Liver (tissue), 8 donors: ENCODE measurements at regions not wholly inside any gene's neighbourhood (a gene's known extent, or its start where the extent isn't known, plus 50 kb on each side); places are given as distances from the start of the nearest gene placed in this dataset.

ENCODE experiments used
- DNase-seq: peaks from one replicate; pipeline ENCODE4 v3.0.0-alpha.2; 2017; ENCODE audit warnings: low spot score
- H3K27ac ChIP-seq, 2 donors: one replicate each; pipeline ENCODE4 v1.7.0; 2013; ENCODE audit warnings: inconsistent platforms in 2 of 2, low read length in 2 of 2, control low read depth in 1 of 2, low read depth in 1 of 2, mild to moderate bottlenecking in 1 of 2
- H3K27me3 ChIP-seq, 4 donors: one replicate each; pipeline versions ENCODE4 v1.6.1 to v1.7.0; 2013; ENCODE audit warnings: low read length in 3 of 4, inconsistent platforms in 1 of 4, mild to moderate bottlenecking in 1 of 4, moderate library complexity in 1 of 4; ENCODE audit not compliant: control insufficient read depth in 4 of 4, insufficient read depth in 4 of 4
- H3K36me3 ChIP-seq, 4 donors: one replicate each; pipeline versions ENCODE4 v1.6.1 to v1.7.0; 2013; ENCODE audit warnings: low read length in 3 of 4, mild to moderate bottlenecking in 3 of 4, low read depth in 1 of 4, moderate library complexity in 1 of 4; ENCODE audit not compliant: control insufficient read depth in 4 of 4, insufficient read depth in 3 of 4
- H3K4me1 ChIP-seq, 4 donors: one replicate each; pipeline versions ENCODE4 v1.6.1 to v1.7.0; 2013; ENCODE audit warnings: low read length in 3 of 4, mild to moderate bottlenecking in 3 of 4, moderate library complexity in 1 of 4; ENCODE audit not compliant: control insufficient read depth in 4 of 4, insufficient read depth in 4 of 4
- H3K4me3 ChIP-seq, 3 donors: one replicate each; pipeline versions ENCODE4 v1.6.1 to v1.7.0; 2013; ENCODE audit warnings: low read length in 3 of 3, control low read depth in 1 of 3, low read depth in 1 of 3, mild to moderate bottlenecking in 1 of 3
- H3K9ac ChIP-seq, 2 donors: one replicate each; pipeline ENCODE4 v1.7.0; 2013; ENCODE audit warnings: low read length in 2 of 2, mild to moderate bottlenecking in 2 of 2, moderate library complexity in 2 of 2, control low read depth in 1 of 2, low read depth in 1 of 2
- H3K9me3 ChIP-seq, 4 donors: one replicate each; pipeline versions ENCODE4 v1.6.1 to v1.7.0; 2013; ENCODE audit warnings: low read length in 3 of 4; ENCODE audit not compliant: control insufficient read depth in 4 of 4
- ATF3 ChIP-seq: IDR thresholded peaks from 2 replicates; pipeline ENCODE4 v1.6.1; 2016; ENCODE audit warnings: antibody characterized with exemption
- EGR1 ChIP-seq, 2 donors: IDR thresholded peaks; 2 replicates each; pipeline ENCODE4 v1.6.1; 2016 to 2018; ENCODE audit warnings: antibody characterized with exemption in 2 of 2, low read depth in 2 of 2
- FOXA2 ChIP-seq: IDR thresholded peaks from 2 replicates; pipeline ENCODE4 v1.6.1; 2016; ENCODE audit warnings: antibody characterized with exemption
- GABPA ChIP-seq, 2 donors: IDR thresholded peaks in 1 of 2; conservative IDR thresholded peaks in 1 of 2; 2 replicates each; pipeline ENCODE4 v1.6.1; 2016; ENCODE audit warnings: antibody characterized with exemption in 2 of 2, mild to moderate bottlenecking in 1 of 2, moderate library complexity in 1 of 2
- HNF4G ChIP-seq: IDR thresholded peaks from 2 replicates; pipeline ENCODE4 v1.6.1; 2016; ENCODE audit warnings: antibody characterized with exemption
- JUND ChIP-seq, 2 donors: IDR thresholded peaks; 2 replicates each; pipeline ENCODE4 v1.6.1; 2016; ENCODE audit warnings: antibody characterized with exemption in 2 of 2
- MAX ChIP-seq: IDR thresholded peaks from 2 replicates; pipeline ENCODE4 v1.6.1; 2016; ENCODE audit warnings: antibody characterized with exemption
- NR2F2 ChIP-seq: IDR thresholded peaks from 2 replicates; pipeline ENCODE4 v1.6.1; 2016; ENCODE audit warnings: antibody characterized with exemption
- RAD21 ChIP-seq, 2 donors: IDR thresholded peaks; 2 replicates each; pipeline ENCODE4 v1.6.1; 2016; ENCODE audit warnings: antibody characterized with exemption in 2 of 2, mild to moderate bottlenecking in 2 of 2
- REST ChIP-seq: IDR thresholded peaks from 2 replicates; pipeline ENCODE4 v1.6.1; 2016; ENCODE audit warnings: antibody characterized with exemption, mild to moderate bottlenecking
- SP1 ChIP-seq: IDR thresholded peaks from 2 replicates; pipeline ENCODE4 v1.6.1; 2018; ENCODE audit warnings: antibody characterized with exemption, mild to moderate bottlenecking
- TAF1 ChIP-seq: conservative IDR thresholded peaks from 2 replicates; pipeline ENCODE4 v1.6.1; 2016; ENCODE audit warnings: antibody characterized with exemption, mild to moderate bottlenecking
- YY1 ChIP-seq: IDR thresholded peaks from 2 replicates; pipeline ENCODE4 v1.6.1; 2016; ENCODE audit warnings: antibody characterized with exemption, mild to moderate bottlenecking
- WGBS: extraction: QIAGEN DNeasy Blood & Tissue Kit; methylation state at CpG from one replicate; pipeline ENCODE4 v1.1.7; 2013; 5-methylcytosine and 5-hydroxymethylcytosine counted together
- TF ChIP-seq, protein P1 (sequence below): fragments of 150-350 bp; IDR thresholded peaks from 2 replicates; pipeline ENCODE4 v1.5.1; 2017; ENCODE audit warnings: improper control_type of control experiment, low read depth, low read length; ENCODE audit not compliant: missing input control
- TF ChIP-seq, protein P2 (sequence below): IDR thresholded peaks from 2 replicates; pipeline ENCODE4 v1.6.1; 2016; ENCODE audit warnings: antibody characterized with exemption
- donor health status: healthy.
- donor health status: healthy.
- donor health status: healthy.
- donor health status: healthy.
- donor health status: healthy.

DNA sequence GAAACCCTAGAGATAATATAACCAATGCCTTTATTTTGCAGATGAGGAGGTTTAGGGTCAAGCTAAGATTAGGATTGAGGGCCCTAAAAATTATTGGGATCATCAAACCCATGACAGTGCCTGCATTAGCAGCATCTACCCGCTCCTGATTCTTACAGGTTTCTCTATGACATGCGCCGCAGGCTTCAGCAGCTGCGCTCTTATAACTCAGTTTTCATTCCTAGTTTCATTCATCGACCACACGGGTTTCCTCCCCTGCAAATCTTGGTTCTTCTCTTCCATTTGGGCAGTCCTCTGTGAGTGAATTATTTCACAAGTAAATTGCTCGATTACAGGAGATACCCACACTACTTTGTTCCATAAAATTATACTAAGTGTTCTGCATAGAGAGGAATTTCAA is 137.2 kb downstream of the SLC24A2 start:
- H3K27ac ChIP-seq: no peak overlapping the region
- peaks cover 0 to 3% (median 0%) of the 10 kb centered on the region in 4 donors for H3K27me3 ChIP-seq
- no peaks in the 10 kb centered on the region for H3K9me3 ChIP-seq
- TF ChIP-seq RAD21 (IDR thresholded peaks at IDR 0.05): no peak
- TF ChIP-seq TAF1: no peak
- TF ChIP-seq MAX: no peak
- TF ChIP-seq HNF4G: no peak
- TF ChIP-seq ATF3: no peak
- no peak for TF ChIP-seq JUND (IDR thresholded peaks at IDR 0.05)
- TF ChIP-seq GABPA (IDR thresholded peaks at IDR 0.05 in 1 of 2, conservative IDR thresholded peaks at IDR 0.05 in 1 of 2): no peak
- TF ChIP-seq FOXA2: no peak
- TF ChIP-seq, protein P1, sequence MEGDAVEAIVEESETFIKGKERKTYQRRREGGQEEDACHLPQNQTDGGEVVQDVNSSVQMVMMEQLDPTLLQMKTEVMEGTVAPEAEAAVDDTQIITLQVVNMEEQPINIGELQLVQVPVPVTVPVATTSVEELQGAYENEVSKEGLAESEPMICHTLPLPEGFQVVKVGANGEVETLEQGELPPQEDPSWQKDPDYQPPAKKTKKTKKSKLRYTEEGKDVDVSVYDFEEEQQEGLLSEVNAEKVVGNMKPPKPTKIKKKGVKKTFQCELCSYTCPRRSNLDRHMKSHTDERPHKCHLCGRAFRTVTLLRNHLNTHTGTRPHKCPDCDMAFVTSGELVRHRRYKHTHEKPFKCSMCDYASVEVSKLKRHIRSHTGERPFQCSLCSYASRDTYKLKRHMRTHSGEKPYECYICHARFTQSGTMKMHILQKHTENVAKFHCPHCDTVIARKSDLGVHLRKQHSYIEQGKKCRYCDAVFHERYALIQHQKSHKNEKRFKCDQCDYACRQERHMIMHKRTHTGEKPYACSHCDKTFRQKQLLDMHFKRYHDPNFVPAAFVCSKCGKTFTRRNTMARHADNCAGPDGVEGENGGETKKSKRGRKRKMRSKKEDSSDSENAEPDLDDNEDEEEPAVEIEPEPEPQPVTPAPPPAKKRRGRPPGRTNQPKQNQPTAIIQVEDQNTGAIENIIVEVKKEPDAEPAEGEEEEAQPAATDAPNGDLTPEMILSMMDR: no peak
- no peak for TF ChIP-seq EGR1 (IDR thresholded peaks at IDR 0.05; ENCODE audit: low read depth in 2 of 2)
- TF ChIP-seq, protein P2, sequence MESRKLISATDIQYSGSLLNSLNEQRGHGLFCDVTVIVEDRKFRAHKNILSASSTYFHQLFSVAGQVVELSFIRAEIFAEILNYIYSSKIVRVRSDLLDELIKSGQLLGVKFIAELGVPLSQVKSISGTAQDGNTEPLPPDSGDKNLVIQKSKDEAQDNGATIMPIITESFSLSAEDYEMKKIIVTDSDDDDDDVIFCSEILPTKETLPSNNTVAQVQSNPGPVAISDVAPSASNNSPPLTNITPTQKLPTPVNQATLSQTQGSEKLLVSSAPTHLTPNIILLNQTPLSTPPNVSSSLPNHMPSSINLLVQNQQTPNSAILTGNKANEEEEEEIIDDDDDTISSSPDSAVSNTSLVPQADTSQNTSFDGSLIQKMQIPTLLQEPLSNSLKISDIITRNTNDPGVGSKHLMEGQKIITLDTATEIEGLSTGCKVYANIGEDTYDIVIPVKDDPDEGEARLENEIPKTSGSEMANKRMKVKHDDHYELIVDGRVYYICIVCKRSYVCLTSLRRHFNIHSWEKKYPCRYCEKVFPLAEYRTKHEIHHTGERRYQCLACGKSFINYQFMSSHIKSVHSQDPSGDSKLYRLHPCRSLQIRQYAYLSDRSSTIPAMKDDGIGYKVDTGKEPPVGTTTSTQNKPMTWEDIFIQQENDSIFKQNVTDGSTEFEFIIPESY: no peak
- TF ChIP-seq REST: no peak
- no peak for TF ChIP-seq YY1
- no peak overlapping the region for H3K9ac ChIP-seq
- 83% methylated on average over 7 of the region's 7 CpGs for WGBS
- DNase-seq: no peak
- no peak overlapping the region for H3K4me3 ChIP-seq
- no peaks in the 10 kb centered on the region for H3K4me1 ChIP-seq
- no peaks in the 10 kb centered on the region for H3K36me3 ChIP-seq

- Histone ChIP-seq H3K4me3 (no peak overlapping the region), H3K4me1 (no peaks in the 10 kb centered on the region), H3K9ac (no peak overlapping the region), H3K27ac (no peak overlapping the region), H3K9me3 (no peaks in the 10 kb centered on the region), H3K27me3 (peaks cover 0 to 3% (median 0%) of the 10 kb centered on the region in 4 donors), H3K36me3 (no peaks in the 10 kb centered on the region)
- no peak for TF ChIP-seq NR2F2
- TF ChIP-seq YY1: no peak
- no peak for TF ChIP-seq SP1
- 66% methylated on average over 2 of the region's 2 CpGs for WGBS
- no peak for DNase-seq
Observed at GRCh38 chr9:19650312-19650711, 138.5 kb downstream of the SLC24A2 start.
